SK-N-SH treated with all-trans-retinoic acid at 6 μM for 48 hours (cell line): ENCODE measurements at regions not wholly inside any gene's neighbourhood (a gene's known extent, or its start where the extent isn't known, plus 50 kb on each side); places are given as distances from the start of the nearest gene placed in this dataset.

Experiments
- ARNTL ChIP-seq: fragments of 450-650 bp; formaldehyde crosslinking; IDR thresholded peaks from 2 replicates; pipeline ENCODE4 v1.5.0; 2020; ENCODE audit warnings: low read depth, mild to moderate bottlenecking, moderate library complexity, borderline replicate concordance
- CREB5 ChIP-seq: fragments of 250-450 bp; sonication (Bioruptor Pico); IDR thresholded peaks from 2 replicates; pipeline ENCODE4 v1.5.1; 2020; ENCODE audit warnings: low read depth, mild to moderate bottlenecking, moderate library complexity
- ESRRG ChIP-seq: fragments of 250-450 bp; sonication (Bioruptor Pico); IDR thresholded peaks from 2 replicates; pipeline ENCODE4 v1.6.1; 2021; ENCODE audit warnings: mild to moderate bottlenecking
- ISL1 ChIP-seq: fragments of 250-450 bp; sonication (Bioruptor Pico); IDR thresholded peaks from 2 replicates; pipeline ENCODE4 v2.1.2; 2022; ENCODE audit warnings: mild to moderate bottlenecking, moderate library complexity
- OSR1 ChIP-seq: fragments of 250-450 bp; sonication (Bioruptor Pico); IDR thresholded peaks from 2 replicates; pipeline ENCODE4 v1.8.0; 2022; ENCODE audit warnings: moderate library complexity, mild to moderate bottlenecking, inconsistent platforms
- PATZ1 ChIP-seq: fragments of 250-450 bp; sonication (Bioruptor Pico); IDR thresholded peaks from 2 replicates; pipeline ENCODE4 v1.8.0; 2020; ENCODE audit warnings: mild to moderate bottlenecking, moderate library complexity, borderline replicate concordance
- POU6F1 ChIP-seq: fragments of 250-450 bp; sonication (Bioruptor Pico); IDR thresholded peaks from 2 replicates; pipeline ENCODE4 v1.8.0; 2021; ENCODE audit warnings: low read depth, mild to moderate bottlenecking, moderate library complexity, borderline replicate concordance
- SNAI2 ChIP-seq: fragments of 250-450 bp; sonication (Bioruptor Pico); IDR thresholded peaks from 2 replicates; pipeline ENCODE4 v1.5.0; 2020; ENCODE audit warnings: mild to moderate bottlenecking, moderate library complexity
- TCF4 ChIP-seq: fragments of 250-450 bp; sonication (Bioruptor Pico); IDR thresholded peaks from 2 replicates; pipeline ENCODE4 v1.8.0; 2021; ENCODE audit warnings: mild to moderate bottlenecking, moderate library complexity, borderline replicate concordance
- TOX ChIP-seq: fragments of 250-450 bp; sonication (Bioruptor Pico); IDR thresholded peaks from 2 replicates; pipeline ENCODE4 v1.8.0; 2021; ENCODE audit warnings: mild to moderate bottlenecking, moderate library complexity, borderline replicate concordance
- ZC3H10 ChIP-seq: fragments of 250-450 bp; sonication (Bioruptor Pico); IDR thresholded peaks from 2 replicates; pipeline ENCODE4 v1.5.1; 2021; ENCODE audit warnings: mild to moderate bottlenecking, moderate library complexity
- ZNF8 ChIP-seq: fragments of 450-650 bp; formaldehyde crosslinking; IDR thresholded peaks from 2 replicates; pipeline ENCODE4 v1.5.0; 2020; ENCODE audit warnings: mild to moderate bottlenecking, moderate library complexity

- TF ChIP-seq ESRRG (CRISPR knock-in tag) (no peak), PATZ1 (CRISPR knock-in tag) (no peak), OSR1 (no peak), POU6F1 (CRISPR knock-in tag) (no peak), ARNTL (no peak), ISL1 (CRISPR knock-in tag) (no peak), ZC3H10 (no peak), TOX (no peak), ZNF8 (CRISPR knock-in tag) (no peak), CREB5 (CRISPR knock-in tag) (no peak), SNAI2 (CRISPR knock-in tag) (no peak), TCF4 (CRISPR knock-in tag) (no peak)
Measured at GRCh38 chr10:108069096-108069495, 904.6 kb upstream of the SORCS1 start.
